GM19463 (cell line): ENCODE measurements at regions not wholly inside any gene's neighbourhood (a gene's known extent, or its start where the extent isn't known, plus 50 kb on each side); places are given as distances from the start of the nearest gene placed in this dataset.

Experiments used
- ATAC-seq: cut with Tn5 transposase; IDR thresholded peaks from one replicate; pipeline ENCODE4 v1.9.1; 2021; ENCODE audit warnings: mild to moderate bottlenecking, moderate library complexity; ENCODE audit not compliant: unreplicated experiment

GRCh38 chr21:15233611-15234010, 168.8 kb upstream of the NRIP1 start:
- ATAC-seq = no peak

- ATAC-seq = no peak
Observed at GRCh38 chr21:15236111-15236510, 171.3 kb upstream of the NRIP1 start.

GRCh38 chr21:15240848-15241247, 176.0 kb upstream of the NRIP1 start:
- no peak for ATAC-seq

GRCh38 chr21:15241997-15242736, 177.4 kb upstream of the NRIP1 start:
- no peak for ATAC-seq

- no peak for ATAC-seq
Observed at GRCh38 chr21:15242906-15243305, 178.1 kb upstream of the NRIP1 start.

- ATAC-seq = no peak
Observed at GRCh38 chr21:15243406-15243805, 178.6 kb upstream of the NRIP1 start.

GRCh38 chr21:15247613-15248012, 182.8 kb upstream of the NRIP1 start:
- ATAC-seq = no peak

GRCh38 chr21:15249285-15249993, 184.6 kb upstream of the NRIP1 start:
- no peak for ATAC-seq

- ATAC-seq = no peak
Observed at GRCh38 chr21:15250384-15250783, 185.6 kb upstream of the NRIP1 start.

- ATAC-seq = no peak
Observed at GRCh38 chr21:15252431-15252830, 187.6 kb upstream of the NRIP1 start.

- ATAC-seq = no peak
Observed at GRCh38 chr21:15254111-15254510, 189.3 kb upstream of the NRIP1 start.

GRCh38 chr21:15255261-15255660, 190.5 kb upstream of the NRIP1 start:
- no peak for ATAC-seq

- no peak for ATAC-seq
Observed at GRCh38 chr21:15255763-15256162, 191.0 kb upstream of the NRIP1 start.

- no peak for ATAC-seq
Observed at GRCh38 chr21:15256996-15257395, 192.2 kb upstream of the NRIP1 start.

- no peak for ATAC-seq
Observed at GRCh38 chr21:15257646-15258045, 192.8 kb upstream of the NRIP1 start.

- no peak for ATAC-seq
Observed at GRCh38 chr21:15259824-15260223, 195.0 kb upstream of the NRIP1 start.

- no peak for ATAC-seq
Observed at GRCh38 chr21:15260604-15261003, 195.8 kb upstream of the NRIP1 start.

GRCh38 chr21:15264084-15264665, 199.4 kb upstream of the NRIP1 start:
- ATAC-seq = no peak

- no peak for ATAC-seq
Observed at GRCh38 chr21:15272171-15272570, 207.4 kb upstream of the NRIP1 start.

GRCh38 chr21:15272591-15272990, 207.8 kb upstream of the NRIP1 start:
- ATAC-seq = no peak

- no peak for ATAC-seq
Observed at GRCh38 chr21:15273244-15273643, 208.4 kb upstream of the NRIP1 start.
